Osteocyte (in vitro differentiated cells): ENCODE measurements at regions not wholly inside any gene's neighbourhood (a gene's known extent, or its start where the extent isn't known, plus 50 kb on each side); places are given as distances from the start of the nearest gene placed in this dataset.

ENCODE experiments used
- DNase-seq: peaks from one replicate; pipeline ENCODE4 v3.0.0; 2021; ENCODE audit warnings: mixed read lengths; ENCODE audit not compliant: unreplicated experiment; ENCODE audit errors: extremely low spot score
- H3K27ac Mint-ChIP-seq: one replicate; pipeline ENCODE4 v1.8.0; 2021; ENCODE audit warnings: mild to moderate bottlenecking, mixed read lengths; ENCODE audit not compliant: unreplicated experiment
- H3K27me3 Mint-ChIP-seq: one replicate; pipeline ENCODE4 v1.8.0; 2021; ENCODE audit warnings: mixed read lengths; ENCODE audit not compliant: unreplicated experiment
- H3K36me3 Mint-ChIP-seq: one replicate; pipeline ENCODE4 v1.8.0; 2021; ENCODE audit warnings: mixed read lengths; ENCODE audit not compliant: unreplicated experiment
- H3K4me1 Mint-ChIP-seq: one replicate; pipeline ENCODE4 v1.8.0; 2021; ENCODE audit warnings: mixed read lengths; ENCODE audit not compliant: unreplicated experiment
- H3K4me3 Mint-ChIP-seq: one replicate; pipeline ENCODE4 v1.8.0; 2021; ENCODE audit warnings: mild to moderate bottlenecking, moderate library complexity, mixed read lengths; ENCODE audit not compliant: unreplicated experiment
- H3K9me3 Mint-ChIP-seq: one replicate; pipeline ENCODE4 v1.8.0; 2021; ENCODE audit warnings: mixed read lengths; ENCODE audit not compliant: unreplicated experiment
- CTCF ChIP-seq: fragments of 200-600 bp; sonication (generic); IDR thresholded peaks from 2 replicates; pipeline ENCODE4 v1.5.0; 2021; ENCODE audit warnings: antibody characterized with exemption, mild to moderate bottlenecking, moderate library complexity

GRCh38 chr17:68122587-68122986 lies 87.1 kb downstream of the KPNA2 start:
- Mint-ChIP-seq H3K27me3 (no peaks in the 10 kb centered on the region), H3K9me3 (no peaks in the 10 kb centered on the region), H3K27ac (no peak overlapping the region), H3K4me3 (no peak overlapping the region), H3K36me3 (peaks cover 57% of the 10 kb centered on the region), H3K4me1 (no peaks in the 10 kb centered on the region)
- no peak for TF ChIP-seq CTCF
- no peak for DNase-seq

GRCh38 chr17:68125111-68125870 lies 89.8 kb downstream of the KPNA2 start:
- TF ChIP-seq CTCF = no peak
- DNase-seq = no peak
- Mint-ChIP-seq H3K9me3 (no peaks in the 10 kb centered on the region), H3K4me1 (peaks cover 2% of the 10 kb centered on the region), H3K27ac (no peak overlapping the region), H3K4me3 (no peak overlapping the region), H3K27me3 (no peaks in the 10 kb centered on the region), H3K36me3 (peaks cover 48% of the 10 kb centered on the region)

GRCh38 chr17:68127914-68128313 lies 92.4 kb downstream of the KPNA2 start:
- Mint-ChIP-seq H3K4me3 (no peak overlapping the region), H3K9me3 (no peaks in the 10 kb centered on the region), H3K4me1 (peaks cover 2% of the 10 kb centered on the region), H3K27me3 (no peaks in the 10 kb centered on the region), H3K27ac (no peak overlapping the region), H3K36me3 (peaks cover 46% of the 10 kb centered on the region)
- DNase-seq = no peak
- no peak for TF ChIP-seq CTCF

- H3K4me1 Mint-ChIP-seq = peaks cover 2% of the 10 kb centered on the region
Observed at GRCh38 chr17:68131456-68131855, 95.9 kb downstream of the KPNA2 start.

More at GRCh38 chr17:68131456-68131855, 95.9 kb downstream of the KPNA2 start:
- Mint-ChIP-seq H3K36me3 (peaks cover 37% of the 10 kb centered on the region), H3K4me3 (no peak overlapping the region), H3K27ac (no peak overlapping the region), H3K27me3 (no peaks in the 10 kb centered on the region), H3K9me3 (no peaks in the 10 kb centered on the region)
- no peak for TF ChIP-seq CTCF
- DNase-seq = no peak
